Activated B cell treated with CpG ODN at 0.5 μM for 24 hours (primary cell): ENCODE measurements at regions not wholly inside any gene's neighbourhood (a gene's known extent, or its start where the extent isn't known, plus 50 kb on each side); places are given as distances from the start of the nearest gene placed in this dataset.

Experiments
- ATAC-seq: fragments of 200-7000 bp; cut with Tn5 transposase; one replicate; pipeline ENCODE4 v1.10.0; 2021; ENCODE audit warnings: low read depth, mild to moderate bottlenecking, moderate library complexity
- CTCF ChIA-PET: fragments of 350-600 bp; sonication (Branson Sonifier 250); formaldehyde crosslinking; loops from one replicate; lab custom pipeline; 2021; ENCODE audit warnings: antibody characterized with exemption; lab: Charles Lee
- POLR2A ChIA-PET: fragments of 350-600 bp; sonication (Branson Sonifier 250); formaldehyde crosslinking; loops from one replicate; lab custom pipeline; 2021; ENCODE audit warnings: antibody characterized with exemption; lab: Charles Lee
- DNase-seq: peaks from one replicate; pipeline ENCODE4 v3.0.0; 2022
- H3K27ac Mint-ChIP-seq: one replicate; pipeline ENCODE4 v1.8.0; 2020; ENCODE audit warnings: mixed read lengths
- H3K27me3 Mint-ChIP-seq: one replicate; pipeline ENCODE4 v1.8.0; 2021; ENCODE audit warnings: mixed read lengths
- H3K36me3 Mint-ChIP-seq: one replicate; pipeline ENCODE4 v1.8.0; 2021; ENCODE audit warnings: low read depth, mixed read lengths
- H3K4me1 Mint-ChIP-seq: one replicate; pipeline ENCODE4 v1.8.0; 2021; ENCODE audit warnings: mixed read lengths
- H3K4me3 Mint-ChIP-seq: one replicate; pipeline ENCODE4 v1.8.0; 2020; ENCODE audit warnings: mild to moderate bottlenecking, mixed read lengths
- H3K9me3 Mint-ChIP-seq: one replicate; pipeline ENCODE4 v1.8.0; 2020; ENCODE audit warnings: mixed read lengths
- intact Hi-C: fragments of 100-400 bp; cut with micrococcal nuclease; formaldehyde crosslinking; loops from one replicate; pipeline ENCODE4 v1.15.1; 2024
- TF ChIP-seq, protein P1 (sequence below): fragments of 200-600 bp; IDR thresholded peaks from one replicate; pipeline ENCODE4 v1.8.0; 2022; ENCODE audit warnings: antibody characterized with exemption, mild to moderate bottlenecking

DNA sequence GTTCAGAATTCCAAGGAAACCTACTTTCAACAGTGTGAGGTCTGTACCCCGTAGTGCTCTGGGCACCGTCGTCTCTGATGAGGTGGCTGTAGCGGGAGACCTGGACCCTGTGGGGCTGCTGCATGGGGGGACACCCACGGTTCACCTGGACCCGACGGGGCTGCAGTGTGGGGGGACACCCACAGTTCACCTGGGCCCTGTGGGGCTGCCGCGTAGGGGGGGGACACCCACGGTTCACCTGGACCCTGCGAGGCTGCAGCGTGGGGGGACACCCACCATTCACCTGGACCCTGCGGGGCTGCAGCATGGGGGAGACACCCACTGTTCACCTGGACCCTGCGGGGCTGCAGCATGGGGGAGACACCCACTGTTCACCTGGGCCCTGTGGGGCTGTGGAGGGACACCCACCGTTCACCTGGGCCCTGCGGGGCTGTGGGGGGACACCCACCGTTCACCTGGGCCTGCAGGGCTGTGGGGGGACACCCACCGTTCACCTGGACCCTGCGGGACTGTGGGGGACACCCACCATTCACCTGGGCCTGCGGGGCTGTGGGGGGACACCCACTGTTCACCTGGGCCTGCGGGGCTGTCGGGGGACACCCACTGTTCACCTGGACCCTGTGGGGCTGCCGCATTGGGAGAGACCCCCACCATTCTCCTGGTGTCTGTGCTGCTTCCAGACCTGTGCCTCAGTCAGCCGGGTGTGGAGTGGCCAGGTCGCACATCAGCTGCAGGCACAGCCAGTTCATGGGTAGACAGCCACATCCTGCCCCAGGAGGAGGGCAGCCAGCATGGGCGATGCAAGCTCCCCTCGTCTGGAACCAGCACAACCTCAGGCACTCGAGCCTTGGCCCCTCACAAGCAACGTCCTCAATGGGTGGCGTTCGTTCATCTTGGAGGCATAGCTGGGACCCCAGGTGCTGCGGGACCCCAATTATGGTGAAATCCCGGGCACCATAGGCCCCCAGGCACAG lies 114.5 kb downstream of the TMEM18 start:
- CTCF ChIA-PET = no interaction called here
- TF ChIP-seq, protein P1, sequence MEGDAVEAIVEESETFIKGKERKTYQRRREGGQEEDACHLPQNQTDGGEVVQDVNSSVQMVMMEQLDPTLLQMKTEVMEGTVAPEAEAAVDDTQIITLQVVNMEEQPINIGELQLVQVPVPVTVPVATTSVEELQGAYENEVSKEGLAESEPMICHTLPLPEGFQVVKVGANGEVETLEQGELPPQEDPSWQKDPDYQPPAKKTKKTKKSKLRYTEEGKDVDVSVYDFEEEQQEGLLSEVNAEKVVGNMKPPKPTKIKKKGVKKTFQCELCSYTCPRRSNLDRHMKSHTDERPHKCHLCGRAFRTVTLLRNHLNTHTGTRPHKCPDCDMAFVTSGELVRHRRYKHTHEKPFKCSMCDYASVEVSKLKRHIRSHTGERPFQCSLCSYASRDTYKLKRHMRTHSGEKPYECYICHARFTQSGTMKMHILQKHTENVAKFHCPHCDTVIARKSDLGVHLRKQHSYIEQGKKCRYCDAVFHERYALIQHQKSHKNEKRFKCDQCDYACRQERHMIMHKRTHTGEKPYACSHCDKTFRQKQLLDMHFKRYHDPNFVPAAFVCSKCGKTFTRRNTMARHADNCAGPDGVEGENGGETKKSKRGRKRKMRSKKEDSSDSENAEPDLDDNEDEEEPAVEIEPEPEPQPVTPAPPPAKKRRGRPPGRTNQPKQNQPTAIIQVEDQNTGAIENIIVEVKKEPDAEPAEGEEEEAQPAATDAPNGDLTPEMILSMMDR = no peak
- DNase-seq (no peak), ATAC-seq (no peak)
- H3K36me3 Mint-ChIP-seq = no peaks in the 10 kb centered on the region
- POLR2A ChIA-PET = no interaction called here
- H3K9me3 Mint-ChIP-seq = no peaks in the 10 kb centered on the region
- H3K27ac Mint-ChIP-seq = no peak overlapping the region
- intact Hi-C loops = no loop called here
- no peak overlapping the region for H3K4me3 Mint-ChIP-seq
- peaks cover 16% of the 10 kb centered on the region for H3K27me3 Mint-ChIP-seq
- no peaks in the 10 kb centered on the region for H3K4me1 Mint-ChIP-seq

DNA sequence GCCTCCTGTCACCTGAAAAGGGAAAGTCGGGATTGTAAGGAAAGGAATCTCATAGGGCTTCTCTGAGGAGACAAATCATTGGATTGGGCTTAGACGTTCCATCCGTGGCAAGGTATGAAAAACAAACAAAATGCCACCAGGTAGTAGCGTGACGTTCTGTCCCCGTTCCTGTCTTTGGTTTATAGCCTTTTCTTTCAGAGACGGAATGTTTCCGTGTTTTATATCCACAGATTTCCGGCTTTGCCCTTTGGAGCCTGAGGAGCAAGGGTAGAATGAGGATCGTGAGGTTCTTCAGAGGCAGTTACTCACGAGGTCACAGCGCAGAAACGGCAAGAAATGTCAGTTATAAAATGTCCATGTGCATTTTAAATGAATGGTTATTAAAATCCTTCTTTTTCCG lies 118.3 kb downstream of the TMEM18 start:
- Mint-ChIP-seq H3K9me3 (no peaks in the 10 kb centered on the region), H3K27ac (no peak overlapping the region), H3K4me3 (no peak overlapping the region), H3K27me3 (peaks cover 6% of the 10 kb centered on the region), H3K36me3 (no peaks in the 10 kb centered on the region), H3K4me1 (peaks cover 16% of the 10 kb centered on the region)
- no peak for ATAC-seq
- ChIA-PET CTCF (no interaction called here), POLR2A (no interaction called here)
- TF ChIP-seq, protein P1 = no peak
- no peak for DNase-seq
- intact Hi-C loops = no loop called here

DNA sequence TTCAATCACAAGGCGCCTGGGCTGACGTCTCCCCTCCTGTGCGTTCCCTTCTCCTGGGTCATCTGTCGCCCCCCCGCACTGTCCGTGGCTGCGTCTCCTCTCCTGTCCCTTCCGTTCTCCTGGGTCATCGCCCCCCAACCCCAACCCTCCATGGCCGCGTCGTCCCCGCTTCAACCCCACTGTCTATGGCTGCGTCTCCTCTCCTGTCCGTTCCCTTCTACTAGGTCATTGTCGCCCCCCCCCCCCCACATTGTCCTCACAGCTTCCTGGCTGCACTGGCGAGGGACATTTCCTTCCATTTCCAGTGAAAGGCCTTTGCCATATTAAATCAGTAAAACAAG lies 118.9 kb downstream of the TMEM18 start:
- POLR2A ChIA-PET = no interaction called here
- Mint-ChIP-seq H3K4me1 (peaks cover 22% of the 10 kb centered on the region), H3K4me3 (no peak overlapping the region), H3K36me3 (no peaks in the 10 kb centered on the region), H3K9me3 (no peaks in the 10 kb centered on the region), H3K27me3 (peaks cover 6% of the 10 kb centered on the region), H3K27ac (no peak overlapping the region)
- intact Hi-C loops = no loop called here
- TF ChIP-seq, protein P1 = no peak
- ATAC-seq (no peak), DNase-seq (no peak)
- CTCF ChIA-PET = no interaction called here

DNA sequence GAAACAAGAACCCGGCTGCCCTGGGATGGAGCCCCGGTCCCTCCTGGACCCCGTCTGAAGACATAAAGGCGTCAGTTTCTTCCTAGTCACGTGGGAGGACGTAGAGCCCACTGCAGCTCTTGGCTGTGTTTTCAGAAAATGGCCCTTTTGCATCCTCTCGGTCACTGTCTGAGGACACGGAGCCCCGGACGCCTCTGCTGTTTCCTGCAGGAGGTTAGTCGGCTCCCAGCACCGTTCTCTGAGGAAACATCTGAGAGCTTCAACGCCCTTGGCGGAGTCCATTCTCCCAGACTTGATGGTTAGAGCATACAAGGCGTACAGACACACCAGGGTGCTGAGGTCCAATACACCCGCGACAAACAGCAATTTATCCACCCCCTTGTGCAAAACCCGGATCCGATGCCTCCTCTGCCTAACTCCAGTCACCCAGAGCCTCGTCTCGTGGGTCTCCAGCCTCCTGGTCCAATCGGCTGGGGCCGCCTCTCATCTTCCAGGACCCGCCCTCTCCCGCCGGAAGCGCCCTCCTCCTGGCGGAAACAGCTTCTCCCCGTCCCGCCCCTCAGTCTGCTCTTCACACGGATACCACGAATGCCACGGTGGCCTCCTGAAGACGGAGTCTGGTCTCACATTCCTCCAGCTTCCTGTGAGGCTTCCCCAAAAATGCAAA lies 119.4 kb downstream of the TMEM18 start:
- H3K4me1 Mint-ChIP-seq = peaks cover 28% of the 10 kb centered on the region
- ATAC-seq (no peak), DNase-seq (no peak)
- H3K9me3 Mint-ChIP-seq = no peaks in the 10 kb centered on the region
- intact Hi-C loops = no loop called here
- ChIA-PET CTCF (no interaction called here), POLR2A (no interaction called here)
- H3K27me3 Mint-ChIP-seq = peaks cover 6% of the 10 kb centered on the region
- H3K4me3 Mint-ChIP-seq = no peak overlapping the region
- no peak overlapping the region for H3K27ac Mint-ChIP-seq
- no peaks in the 10 kb centered on the region for H3K36me3 Mint-ChIP-seq
- TF ChIP-seq, protein P1 = no peak

DNA sequence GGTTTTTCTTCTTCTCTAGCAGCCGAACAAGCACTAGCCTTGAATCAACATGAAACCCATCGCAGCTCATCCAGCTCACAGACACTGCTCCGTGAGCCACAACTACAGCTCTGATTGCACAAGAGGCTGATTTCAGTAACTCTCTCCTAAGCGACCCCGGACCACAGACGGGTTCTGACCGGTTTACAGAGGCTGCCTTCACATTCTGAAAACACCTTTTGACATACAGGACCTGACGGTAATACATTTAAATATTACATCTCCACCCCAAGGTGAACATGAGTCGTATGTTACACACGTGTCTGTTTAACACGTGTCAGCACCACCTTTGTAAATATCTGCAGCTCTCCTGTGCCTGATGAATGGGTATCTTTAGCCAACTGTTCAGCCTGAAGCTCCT lies 120.7 kb downstream of the TMEM18 start:
- ATAC-seq (no peak), DNase-seq (no peak)
- ChIA-PET CTCF (no interaction called here), POLR2A (no interaction called here)
- Mint-ChIP-seq H3K27me3 (peaks cover 6% of the 10 kb centered on the region), H3K36me3 (no peaks in the 10 kb centered on the region), H3K4me1 (peaks cover 40% of the 10 kb centered on the region), H3K27ac (no peak overlapping the region), H3K4me3 (no peak overlapping the region), H3K9me3 (no peaks in the 10 kb centered on the region)
- intact Hi-C loops = no loop called here
- TF ChIP-seq, protein P1 = no peak
